ENCODE measurements at regions not wholly inside any gene's neighbourhood (a gene's known extent, or its start where the extent isn't known, plus 50 kb on each side); places are given as distances from the start of the nearest gene placed in this dataset.

DNA sequence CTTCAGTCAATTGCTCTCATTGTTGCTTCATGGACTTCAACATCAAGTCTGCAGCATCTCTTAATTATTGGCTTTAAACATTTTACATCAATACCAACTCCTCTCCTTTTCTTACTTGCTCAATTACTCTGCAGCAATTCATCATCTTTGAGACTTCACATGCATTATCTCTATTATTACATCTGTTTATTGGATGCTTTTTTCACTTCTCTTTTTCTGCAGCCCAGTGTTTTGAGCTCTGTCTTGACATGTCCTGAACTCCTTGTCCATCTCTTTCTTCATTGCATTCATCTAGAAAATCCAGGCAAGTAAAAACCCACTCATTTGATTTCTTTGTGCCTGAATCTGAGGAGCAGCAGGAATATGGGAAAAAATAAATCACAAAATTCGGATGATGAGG, 647.9 kb downstream of the PLCL1 start:
- TF ChIP-seq, protein P1, sequence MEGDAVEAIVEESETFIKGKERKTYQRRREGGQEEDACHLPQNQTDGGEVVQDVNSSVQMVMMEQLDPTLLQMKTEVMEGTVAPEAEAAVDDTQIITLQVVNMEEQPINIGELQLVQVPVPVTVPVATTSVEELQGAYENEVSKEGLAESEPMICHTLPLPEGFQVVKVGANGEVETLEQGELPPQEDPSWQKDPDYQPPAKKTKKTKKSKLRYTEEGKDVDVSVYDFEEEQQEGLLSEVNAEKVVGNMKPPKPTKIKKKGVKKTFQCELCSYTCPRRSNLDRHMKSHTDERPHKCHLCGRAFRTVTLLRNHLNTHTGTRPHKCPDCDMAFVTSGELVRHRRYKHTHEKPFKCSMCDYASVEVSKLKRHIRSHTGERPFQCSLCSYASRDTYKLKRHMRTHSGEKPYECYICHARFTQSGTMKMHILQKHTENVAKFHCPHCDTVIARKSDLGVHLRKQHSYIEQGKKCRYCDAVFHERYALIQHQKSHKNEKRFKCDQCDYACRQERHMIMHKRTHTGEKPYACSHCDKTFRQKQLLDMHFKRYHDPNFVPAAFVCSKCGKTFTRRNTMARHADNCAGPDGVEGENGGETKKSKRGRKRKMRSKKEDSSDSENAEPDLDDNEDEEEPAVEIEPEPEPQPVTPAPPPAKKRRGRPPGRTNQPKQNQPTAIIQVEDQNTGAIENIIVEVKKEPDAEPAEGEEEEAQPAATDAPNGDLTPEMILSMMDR (IDR thresholded peaks at IDR 0.05; ENCODE audit: low read depth, low read length) = no peak
- no peak overlapping the region for H3K4me3 ChIP-seq (ENCODE audit: low read depth, low read length)
- no peaks in the 10 kb centered on the region for H3K9me3 ChIP-seq (ENCODE audit: control insufficient read depth, insufficient read depth, low read length)
- ChIA-PET POLR2A (no interaction called here), CTCF (no interaction called here)
- no peak for DNase-seq (ENCODE audit: low read depth, low spot score)
- no peaks in the 10 kb centered on the region for H3K27me3 ChIP-seq (ENCODE audit: control insufficient read depth, insufficient read depth, low read length)
- H3K27ac ChIP-seq (ENCODE audit: low read depth, low read length) = no peak overlapping the region

DNA sequence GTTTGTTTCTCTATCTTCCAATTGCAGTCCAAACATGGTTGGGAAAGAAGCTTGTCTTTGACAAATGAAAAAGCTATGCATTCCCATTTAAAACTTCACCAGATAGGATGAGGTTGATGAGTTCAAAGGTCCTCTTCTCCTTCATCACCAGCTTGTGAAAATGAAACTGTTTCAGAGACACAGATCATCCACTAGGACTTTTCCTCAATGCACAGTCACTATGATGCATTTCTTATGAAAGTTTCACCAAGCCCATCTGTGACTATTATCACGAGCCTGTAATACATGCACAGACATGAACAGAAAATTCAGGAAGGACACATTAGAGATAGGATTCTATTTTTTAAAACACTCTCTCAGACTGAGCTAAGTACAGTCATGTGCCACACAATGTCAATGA, 644.4 kb downstream of the PLCL1 start:
- Histone ChIP-seq H3K4me3 (ENCODE audit: low read depth, low read length) (no peak overlapping the region), H3K9me3 (ENCODE audit: control insufficient read depth, insufficient read depth, low read length) (no peaks in the 10 kb centered on the region), H3K27ac (ENCODE audit: low read depth, low read length) (no peak overlapping the region), H3K27me3 (ENCODE audit: control insufficient read depth, insufficient read depth, low read length) (no peaks in the 10 kb centered on the region)
- CTCF ChIA-PET = interaction anchor here (0.6 kb wide), 1 partner anchor 151 kb away, joined by 5 read pairs; no protein-coding TSS in a partner anchor
- TF ChIP-seq, protein P1 (IDR thresholded peaks at IDR 0.05; ENCODE audit: low read depth, low read length) = no peak
- no peak for DNase-seq (ENCODE audit: low read depth, low spot score)
- POLR2A ChIA-PET = no interaction called here

- CTCF ChIA-PET = no interaction called here
Measured at GRCh38 chr2:198444800-198445287, 640.5 kb downstream of the PLCL1 start.

DNA sequence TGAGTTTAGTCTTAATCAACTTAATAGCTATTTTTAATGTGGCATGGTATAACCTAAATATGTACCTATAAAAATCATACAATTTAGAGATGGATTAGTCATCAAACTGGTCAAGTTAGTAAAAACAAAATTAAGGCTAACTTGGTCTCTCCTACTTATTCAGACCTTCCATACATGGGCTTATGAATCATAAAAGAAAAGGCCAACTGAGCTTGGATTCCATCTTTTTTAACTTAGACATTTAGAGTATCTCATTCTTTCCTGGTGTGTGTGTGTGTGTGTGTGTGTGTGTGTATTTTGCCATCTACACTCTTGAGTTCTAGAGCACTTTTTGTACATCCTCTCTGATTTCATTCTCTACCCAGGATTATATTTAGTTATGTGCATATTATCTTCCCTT, 637.5 kb downstream of the PLCL1 start:
- H3K27ac ChIP-seq (ENCODE audit: low read depth, low read length) = no peak overlapping the region
- ChIA-PET POLR2A (interaction anchor here (1.0 kb wide), 1 partner anchor 57 kb away, joined by 4 read pairs; no protein-coding TSS in a partner anchor), CTCF (interaction anchor here (0.8 kb wide), 1 partner anchor 491 kb away, joined by 5 read pairs; no protein-coding TSS in a partner anchor)
- no peak overlapping the region for H3K4me3 ChIP-seq (ENCODE audit: low read depth, low read length)
- DNase-seq (ENCODE audit: low read depth, low spot score) = no peak
- H3K9me3 ChIP-seq (ENCODE audit: control insufficient read depth, insufficient read depth, low read length) = no peaks in the 10 kb centered on the region
- TF ChIP-seq, protein P1 (IDR thresholded peaks at IDR 0.05; ENCODE audit: low read depth, low read length) = no peak
- H3K27me3 ChIP-seq (ENCODE audit: control insufficient read depth, insufficient read depth, low read length) = no peaks in the 10 kb centered on the region

More at GRCh38 chr2:198444800-198445287, 640.5 kb downstream of the PLCL1 start:
- no peaks in the 10 kb centered on the region for H3K27me3 ChIP-seq (ENCODE audit: control insufficient read depth, insufficient read depth, low read length)
- no peaks in the 10 kb centered on the region for H3K9me3 ChIP-seq (ENCODE audit: control insufficient read depth, insufficient read depth, low read length)
- TF ChIP-seq, protein P1 (IDR thresholded peaks at IDR 0.05; ENCODE audit: low read depth, low read length) = no peak
- H3K4me3 ChIP-seq (ENCODE audit: low read depth, low read length) = no peak overlapping the region
- H3K27ac ChIP-seq (ENCODE audit: low read depth, low read length) = no peak overlapping the region
- POLR2A ChIA-PET = no interaction called here
- no peak for DNase-seq (ENCODE audit: low read depth, low spot score)

GRCh38 chr2:198441246-198441645, 636.9 kb downstream of the PLCL1 start:
- POLR2A ChIA-PET = interaction anchor here (1.0 kb wide), 1 partner anchor 58 kb away, joined by 4 read pairs; no protein-coding TSS in a partner anchor
- no peak overlapping the region for H3K4me3 ChIP-seq (ENCODE audit: low read depth, low read length)
- TF ChIP-seq, protein P1 (IDR thresholded peaks at IDR 0.05; ENCODE audit: low read depth, low read length) = no peak
- no peaks in the 10 kb centered on the region for H3K9me3 ChIP-seq (ENCODE audit: control insufficient read depth, insufficient read depth, low read length)
- CTCF ChIA-PET = interaction anchor here (0.8 kb wide), 1 partner anchor 491 kb away, joined by 5 read pairs; no protein-coding TSS in a partner anchor
- no peak overlapping the region for H3K27ac ChIP-seq (ENCODE audit: low read depth, low read length)
- H3K27me3 ChIP-seq (ENCODE audit: control insufficient read depth, insufficient read depth, low read length) = no peaks in the 10 kb centered on the region
- no peak for DNase-seq (ENCODE audit: low read depth, low spot score)

Data from AG04450 (cell line).